GM19397 (cell line): ENCODE measurements at regions not wholly inside any gene's neighbourhood (a gene's known extent, or its start where the extent isn't known, plus 50 kb on each side); places are given as distances from the start of the nearest gene placed in this dataset.
"Not testable (repeated sequence)": the region's sequence is repeated elsewhere in the genome, so short reads cannot be mapped to it uniquely, and the experiment has no call there.

Experiments
- ATAC-seq: cut with Tn5 transposase; IDR thresholded peaks from one replicate; pipeline ENCODE4 v1.9.1; 2021; ENCODE audit warnings: mild to moderate bottlenecking, moderate library complexity; ENCODE audit not compliant: unreplicated experiment

DNA sequence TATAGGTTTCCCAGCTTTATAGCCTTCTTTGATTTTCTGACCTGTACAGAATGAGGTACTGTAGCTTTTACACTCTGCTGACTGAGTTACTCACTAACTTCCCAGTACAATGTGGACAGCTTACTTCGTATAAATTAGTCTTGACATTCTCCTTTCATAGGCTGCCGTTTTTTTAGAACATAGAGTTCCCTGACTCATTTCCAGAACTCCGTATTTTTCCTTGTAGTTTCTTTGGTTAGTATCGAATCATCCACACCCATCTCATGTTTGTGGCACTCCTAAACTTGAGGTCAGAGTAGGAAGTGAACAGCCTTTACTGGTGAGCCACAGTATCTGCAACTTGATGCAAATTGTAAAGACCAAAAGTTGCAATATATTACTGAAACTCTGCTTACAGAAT lies 303.9 kb downstream of the SLITRK5 start:
- no peak for ATAC-seq

DNA sequence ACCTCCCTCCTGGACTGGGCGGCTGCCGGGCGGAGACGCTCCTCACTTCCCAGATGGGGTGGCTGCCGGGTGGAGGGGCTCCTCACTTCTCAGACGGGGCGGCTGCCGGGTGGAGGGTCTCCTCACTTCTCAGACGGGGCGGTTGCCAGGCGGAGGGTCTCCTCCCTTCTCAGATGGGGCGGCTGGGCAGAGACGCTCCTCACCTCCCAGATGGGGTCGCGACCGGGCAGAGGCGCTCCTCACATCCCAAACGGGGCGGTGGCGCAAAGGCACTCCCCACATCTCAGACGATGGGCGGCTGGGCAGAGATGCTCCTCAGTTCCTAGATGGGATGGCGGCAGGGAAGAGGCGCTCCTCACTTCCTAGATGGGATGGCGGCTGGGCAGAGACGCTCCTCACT lies 305.5 kb downstream of the SLITRK5 start:
- ATAC-seq = not testable (repeated sequence)

DNA sequence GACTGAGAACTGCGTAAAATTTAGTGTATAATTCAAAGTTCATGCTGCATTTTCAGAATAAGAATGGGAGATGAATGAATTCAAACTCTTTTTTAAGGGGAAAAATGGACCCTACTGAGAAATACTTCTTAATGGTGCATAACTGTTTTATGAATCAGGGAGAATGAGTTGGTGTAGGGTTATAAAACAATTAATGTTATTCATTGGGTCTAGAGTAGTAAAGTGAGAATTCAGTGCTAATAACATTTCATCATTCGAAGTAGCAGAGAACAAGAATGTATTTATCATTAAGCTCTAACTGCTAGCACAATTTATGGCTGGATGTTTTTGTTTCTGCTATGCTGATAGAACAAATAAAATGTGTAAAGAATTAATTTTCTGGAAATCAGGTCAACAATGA lies 310.2 kb downstream of the SLITRK5 start:
- ATAC-seq = no peak

DNA sequence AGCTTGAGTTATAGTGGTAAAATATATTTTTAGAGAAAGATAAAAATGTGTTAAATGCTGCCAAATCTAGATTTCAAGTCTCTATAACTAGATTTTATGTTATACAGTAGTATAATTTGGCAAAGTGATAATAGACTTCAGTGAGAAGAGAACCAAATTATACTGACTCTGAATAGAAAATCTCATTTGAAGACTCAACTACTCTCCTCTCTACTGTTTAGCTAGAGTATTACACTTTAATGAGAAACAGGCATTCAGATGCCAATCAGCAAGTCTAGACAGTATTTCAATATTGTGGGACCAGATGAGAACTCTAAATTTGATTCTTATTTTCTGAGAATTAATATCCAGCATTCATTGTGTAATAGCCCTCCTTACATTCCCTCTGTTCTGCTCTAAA lies 311.2 kb downstream of the SLITRK5 start:
- no peak for ATAC-seq

DNA sequence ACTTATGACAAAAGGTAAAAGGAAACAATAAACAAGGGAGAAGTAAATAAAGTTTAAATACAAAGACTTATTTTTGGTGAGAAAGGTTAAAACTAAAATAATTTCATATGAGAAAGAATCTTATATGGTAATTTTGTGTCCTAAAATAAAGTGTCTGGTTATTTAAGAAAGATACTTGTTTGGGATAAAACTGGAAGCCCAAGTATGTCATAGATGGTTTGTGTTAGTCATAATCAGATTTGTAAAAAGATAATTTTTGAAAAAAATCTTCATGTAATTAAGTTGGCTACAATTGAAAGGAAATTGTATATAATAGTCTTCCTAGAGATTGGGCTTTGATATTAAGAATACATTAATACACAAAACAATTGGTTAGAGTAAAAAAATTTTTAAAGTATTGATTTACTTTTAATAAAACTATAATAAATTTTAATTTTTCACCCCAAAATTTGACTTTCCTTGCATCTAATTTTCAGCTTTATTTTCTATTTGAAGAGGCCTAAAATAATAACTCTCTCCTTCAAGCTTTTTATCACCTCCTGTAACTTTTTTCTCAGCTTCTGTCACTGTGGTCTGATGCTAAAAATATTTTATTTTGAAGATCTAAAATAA lies 315.6 kb downstream of the SLITRK5 start:
- ATAC-seq = no peak

DNA sequence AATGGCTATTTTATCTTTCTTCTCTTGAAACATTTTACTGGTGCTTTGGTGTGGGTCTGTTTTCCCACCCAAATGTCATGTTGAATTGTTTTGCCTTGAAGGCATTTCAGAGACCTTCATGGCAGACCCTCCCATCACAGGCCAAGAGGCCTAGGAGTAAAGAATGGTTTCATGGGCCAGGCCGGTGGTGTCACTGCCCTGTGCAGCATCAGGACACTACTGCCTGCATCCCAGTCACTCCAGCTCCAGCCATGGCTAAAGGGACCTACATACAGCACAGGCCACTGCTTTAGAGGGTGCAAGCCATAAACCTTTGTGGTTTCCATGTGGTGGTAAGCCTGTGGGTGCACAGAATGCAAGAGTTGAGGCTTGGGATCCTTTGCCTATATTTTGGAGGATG lies 326.9 kb downstream of the SLITRK5 start:
- ATAC-seq = no peak

DNA sequence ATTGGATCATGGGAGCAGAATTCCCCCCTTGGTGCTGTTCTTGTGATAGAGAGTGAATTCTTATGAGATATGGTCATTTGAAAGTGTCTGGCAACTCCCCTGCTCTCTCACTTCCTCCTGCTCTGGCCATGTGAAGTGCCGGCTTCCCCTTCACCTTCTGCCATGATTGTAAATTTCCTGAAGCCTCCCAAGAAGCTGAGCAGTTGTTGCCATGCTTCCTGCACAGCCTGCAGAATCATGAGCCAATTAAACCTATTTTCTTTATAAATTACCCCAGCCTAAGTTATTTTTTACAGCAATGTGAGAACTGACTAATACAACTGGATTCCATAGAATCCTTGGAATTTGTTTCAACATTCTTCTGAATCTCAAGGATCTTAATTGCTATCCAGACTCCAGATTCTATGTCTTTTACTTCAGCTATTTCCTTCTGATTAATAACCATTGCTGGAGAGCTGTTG lies 328.1 kb downstream of the SLITRK5 start:
- no peak for ATAC-seq

DNA sequence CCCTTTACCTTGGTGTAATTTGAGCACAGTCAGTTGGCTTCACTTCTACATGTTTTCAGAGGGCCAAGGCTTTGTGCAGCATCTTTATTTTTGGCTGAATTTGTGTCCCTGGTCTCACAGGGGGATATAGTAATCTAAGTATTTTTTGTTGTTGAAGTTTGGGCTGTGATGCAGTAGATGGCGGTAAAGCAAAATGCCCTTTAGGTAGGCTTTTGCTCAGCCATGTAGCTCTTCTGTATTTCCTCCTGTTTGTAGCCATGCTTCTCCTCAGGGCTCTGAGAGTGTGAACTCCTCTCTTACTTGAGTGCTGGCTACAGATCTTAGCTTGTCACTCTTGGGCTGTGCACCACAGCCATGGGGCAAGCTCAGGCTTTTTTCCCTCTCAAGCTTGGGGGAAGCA lies 328.6 kb downstream of the SLITRK5 start:
- no peak for ATAC-seq

DNA sequence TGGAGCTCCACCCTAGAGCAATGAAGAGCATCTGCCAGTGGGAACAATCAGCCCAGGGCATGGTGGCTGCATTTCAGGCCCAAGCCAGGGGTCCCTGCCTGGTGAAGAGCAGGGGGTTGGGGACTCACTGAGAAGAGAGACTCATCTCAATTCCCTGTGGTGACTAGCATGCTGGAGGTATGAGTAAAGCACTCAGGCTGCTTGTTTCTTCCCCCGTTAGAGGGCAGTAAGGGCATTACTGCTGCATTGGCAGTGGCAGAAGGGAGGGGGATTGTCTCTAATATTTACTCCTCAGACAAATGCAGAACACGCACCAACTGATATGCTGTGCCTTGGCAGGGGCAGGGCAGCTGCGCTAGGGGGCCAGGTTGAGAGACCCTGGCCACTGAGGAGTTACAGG lies 329.1 kb downstream of the SLITRK5 start:
- ATAC-seq = no peak

DNA sequence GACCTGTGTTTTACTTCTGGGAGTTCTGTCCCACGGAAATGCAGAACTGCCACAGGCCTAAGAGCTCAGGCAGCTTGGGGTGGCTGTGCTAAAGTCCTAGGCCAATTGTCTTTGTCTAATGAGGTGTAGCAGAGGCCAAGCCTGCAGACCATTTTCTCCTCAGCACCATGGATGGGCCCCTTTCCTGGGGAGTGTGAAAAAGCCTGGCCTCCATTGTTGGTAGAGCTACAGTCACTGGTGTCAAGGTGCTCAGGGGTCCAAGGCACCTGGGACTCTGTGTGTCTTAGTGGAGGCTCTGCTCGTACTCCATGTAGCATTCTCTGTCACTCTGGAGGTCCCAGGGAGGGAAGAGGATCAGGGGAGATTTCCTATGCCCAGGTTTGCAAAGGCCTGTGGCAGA lies 329.6 kb downstream of the SLITRK5 start:
- ATAC-seq = no peak

DNA sequence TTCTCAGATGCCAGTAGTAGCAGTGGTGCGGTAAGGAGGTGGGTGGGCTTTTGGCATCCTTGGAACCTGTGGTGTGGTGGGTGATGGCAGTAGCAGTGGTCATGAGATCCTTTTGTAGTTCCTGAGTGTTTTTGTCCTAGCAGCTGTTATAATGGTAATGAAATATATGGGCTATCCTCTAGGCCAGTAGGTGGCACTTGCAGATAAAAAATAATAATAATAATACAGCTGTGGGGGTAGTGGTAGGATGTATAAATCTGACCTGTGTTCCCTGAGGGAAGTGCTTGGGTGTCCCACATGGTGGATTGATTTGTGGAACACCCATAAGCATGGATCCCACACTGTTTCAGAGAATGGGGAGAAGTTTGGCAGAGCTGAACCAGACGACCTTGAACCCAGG lies 334.0 kb downstream of the SLITRK5 start:
- no peak for ATAC-seq

DNA sequence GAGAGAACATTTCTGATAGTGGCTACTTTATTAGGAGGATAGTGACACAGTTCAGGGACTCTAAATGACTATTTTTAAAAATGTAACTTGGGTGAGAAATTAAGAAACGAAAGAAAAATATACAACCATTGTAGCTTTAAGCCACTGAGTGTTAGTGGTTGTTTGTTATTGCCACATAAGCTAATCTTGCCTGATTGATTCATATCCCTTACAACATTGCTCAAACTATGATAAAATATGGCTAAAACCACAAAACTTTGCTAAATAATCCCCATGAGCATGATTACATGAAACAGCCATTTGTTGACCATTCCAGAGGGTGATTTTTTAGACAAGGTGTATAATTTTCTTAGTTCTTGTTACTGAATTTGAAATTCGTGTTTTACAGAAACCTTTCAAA lies 343.4 kb downstream of the SLITRK5 start:
- no peak for ATAC-seq

DNA sequence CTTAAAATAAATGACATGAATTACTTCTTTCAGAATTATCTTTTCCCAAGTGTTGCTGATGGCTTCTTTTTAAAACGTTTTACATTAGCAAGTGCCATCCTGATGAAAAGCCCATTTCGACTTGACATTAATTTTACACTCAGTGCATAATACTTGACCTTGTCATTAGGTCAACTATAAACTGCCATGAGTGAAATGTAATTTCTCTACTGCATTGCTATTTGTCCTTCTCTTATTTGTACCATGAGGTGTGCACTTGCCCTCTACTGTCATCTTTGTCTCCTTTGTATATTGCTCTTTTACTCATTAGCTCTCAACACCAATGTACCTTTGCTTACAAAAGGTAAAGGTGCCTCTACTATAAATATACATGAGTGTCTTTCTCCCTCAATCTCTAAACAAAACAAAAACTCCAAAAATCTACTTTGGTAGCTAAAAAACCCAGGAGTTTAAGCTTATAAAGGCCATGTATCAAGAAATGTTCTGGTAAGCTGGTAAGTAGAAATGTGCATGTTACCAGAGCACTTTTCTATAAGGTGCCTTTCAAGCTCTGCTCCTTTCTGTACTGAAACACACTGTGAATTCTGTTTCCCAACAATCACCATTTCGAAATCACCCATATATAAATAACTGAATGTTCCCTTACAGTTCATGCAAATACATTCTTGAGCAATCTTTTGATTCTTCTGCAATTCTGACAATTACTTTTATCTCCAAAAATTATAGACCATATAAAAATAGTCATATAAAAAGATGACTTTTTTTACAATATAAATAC lies 351.4 kb downstream of the SLITRK5 start:
- no peak for ATAC-seq

DNA sequence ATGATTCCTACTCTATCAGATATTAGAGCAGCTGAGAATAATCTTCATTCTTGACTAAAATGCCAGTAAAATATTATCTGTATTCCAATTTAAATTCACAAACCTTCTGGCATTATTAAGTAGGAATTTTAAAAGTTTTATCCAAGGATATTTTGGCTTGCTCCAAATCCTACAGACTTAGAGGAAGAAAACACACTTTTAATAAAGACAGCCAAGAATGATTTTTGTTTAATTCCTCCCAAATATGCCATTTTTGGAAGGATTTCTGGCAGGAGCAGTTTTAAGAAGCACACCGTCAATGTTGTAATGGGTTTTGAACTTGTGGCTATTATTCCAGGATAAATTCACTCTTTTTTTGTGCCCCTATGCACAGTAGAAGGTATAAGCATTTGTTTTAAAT lies 355.1 kb downstream of the SLITRK5 start:
- no peak for ATAC-seq

DNA sequence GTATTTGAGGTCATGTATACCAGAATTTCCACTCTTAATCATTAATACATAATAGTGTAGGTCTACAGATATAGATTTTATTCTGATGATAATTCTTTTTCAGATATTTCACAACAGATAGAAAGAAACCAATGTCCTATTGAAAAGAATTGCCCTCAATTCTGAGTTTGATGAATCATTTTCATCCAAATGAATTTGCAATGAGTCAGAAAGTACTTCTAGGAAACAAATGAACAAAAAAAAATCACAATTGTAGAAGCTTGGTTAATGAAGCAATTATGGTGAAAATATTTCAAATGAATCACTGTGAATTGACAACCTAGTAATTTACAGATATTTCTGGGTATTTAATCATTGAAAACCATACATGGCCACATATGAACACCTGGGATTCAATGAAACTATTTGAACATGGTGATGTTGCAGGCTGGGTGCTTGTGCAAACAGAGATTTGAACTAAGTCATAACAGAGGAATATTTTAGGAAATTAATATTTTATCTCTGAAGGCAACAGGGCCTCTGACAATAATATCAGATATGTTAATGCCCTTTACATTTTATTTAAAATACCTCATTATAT lies 360.9 kb downstream of the SLITRK5 start:
- no peak for ATAC-seq

DNA sequence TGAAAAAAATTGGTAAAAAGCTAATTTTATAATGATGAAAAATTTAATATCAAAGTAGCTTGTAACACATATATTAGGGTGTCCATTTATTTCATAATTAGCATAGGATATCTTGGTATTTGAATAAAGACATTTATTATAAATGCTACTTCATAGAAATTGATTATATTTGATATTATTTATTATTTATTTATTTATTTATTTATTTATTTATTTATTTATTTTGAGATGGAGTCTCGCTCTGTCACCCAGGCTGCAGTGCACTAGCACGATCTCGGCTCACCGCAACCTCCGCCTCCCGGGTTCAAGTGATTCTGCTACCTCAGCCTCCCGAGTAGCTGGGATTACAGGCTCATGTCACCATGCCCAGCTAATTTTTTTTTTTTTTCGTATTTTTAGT lies 365.0 kb downstream of the SLITRK5 start:
- not testable (repeated sequence) for ATAC-seq

DNA sequence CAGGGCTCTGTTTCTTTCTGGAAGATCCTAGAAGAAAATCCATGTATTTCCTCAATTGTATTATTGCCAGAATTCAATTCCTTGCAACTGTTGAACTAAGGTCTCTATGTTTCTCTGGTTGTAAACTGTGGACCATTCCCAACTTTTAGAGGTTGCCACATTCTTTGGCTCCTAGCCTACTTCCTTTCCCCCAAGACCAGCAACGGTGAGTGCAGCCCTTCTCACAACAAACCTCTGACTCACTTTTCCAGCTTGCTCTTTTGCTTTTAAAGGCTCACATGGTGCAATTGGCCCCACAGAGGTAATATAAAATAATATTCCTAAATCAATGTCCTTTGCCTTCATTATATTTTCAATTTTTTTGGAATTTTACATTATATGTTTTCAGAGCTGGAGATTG lies 371.3 kb downstream of the SLITRK5 start:
- no peak for ATAC-seq

DNA sequence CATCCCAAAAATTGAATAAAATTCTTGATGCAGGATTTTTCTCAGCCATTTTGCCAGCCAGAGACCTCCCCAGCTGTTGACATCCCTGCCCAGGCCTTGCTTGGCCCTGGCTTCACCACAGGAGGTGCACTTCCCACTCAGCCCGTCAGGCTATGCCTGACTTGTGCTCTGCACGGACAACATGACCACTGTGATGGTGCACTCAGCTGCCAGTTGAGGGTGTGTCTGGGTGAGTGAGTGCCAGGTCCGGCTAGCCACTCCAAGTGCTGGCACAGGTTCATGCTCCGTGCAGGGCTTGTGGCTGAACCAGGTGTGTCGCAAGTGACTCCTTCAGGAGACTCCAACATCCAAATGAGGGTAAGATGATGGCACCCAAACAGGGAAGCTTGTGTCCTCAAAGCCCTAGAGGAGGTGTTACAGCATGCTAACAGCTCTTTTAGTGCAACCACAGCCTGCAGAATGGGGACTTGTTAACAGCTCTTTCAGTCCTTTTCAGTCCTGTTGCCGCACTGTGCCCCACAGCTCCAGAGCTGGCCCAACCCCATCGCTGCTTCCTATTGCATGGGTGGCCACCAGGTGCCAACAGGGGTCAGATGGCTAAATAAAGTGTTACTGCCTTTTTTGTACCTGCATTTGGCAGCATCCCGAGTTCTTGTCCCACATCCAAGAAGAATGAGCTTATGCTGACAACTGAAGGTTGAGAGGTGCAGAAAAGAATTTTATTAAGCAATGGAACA lies 380.7 kb downstream of the SLITRK5 start:
- no peak for ATAC-seq

DNA sequence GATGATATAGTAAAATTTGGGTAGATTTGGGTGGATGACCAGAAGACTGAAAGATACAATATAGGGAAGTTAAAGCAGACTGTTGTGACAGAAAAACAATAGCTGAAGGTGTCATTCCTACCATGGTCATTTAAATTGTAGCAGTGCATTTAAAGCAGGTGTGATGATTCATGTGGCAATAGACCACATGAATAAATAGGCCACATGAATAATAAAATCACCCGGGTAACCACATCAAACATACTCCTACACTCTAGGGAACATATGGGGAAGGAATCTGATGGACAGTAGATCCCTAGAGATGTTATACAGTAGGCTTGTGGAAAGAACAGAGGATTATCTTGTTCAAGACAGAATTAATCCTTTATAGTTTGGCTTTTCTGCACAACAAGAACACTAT lies 392.6 kb downstream of the SLITRK5 start:
- no peak for ATAC-seq

DNA sequence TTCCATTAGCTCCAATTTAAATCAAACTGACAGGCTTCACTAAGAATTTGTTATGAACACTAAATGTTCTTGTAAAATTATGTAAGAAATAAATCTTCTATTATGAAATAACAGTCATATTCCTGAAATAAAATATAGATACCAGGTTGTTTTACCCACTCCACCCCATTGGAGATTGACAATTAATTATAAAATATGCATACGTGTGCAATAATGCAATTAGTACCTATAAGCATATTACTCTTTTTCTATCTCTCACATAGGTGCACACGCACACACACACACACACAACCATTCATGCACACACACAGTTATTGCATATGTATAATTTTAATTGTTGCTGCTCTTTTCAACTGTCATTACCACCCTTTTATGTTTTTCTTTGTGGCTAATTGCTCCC lies 395.7 kb downstream of the SLITRK5 start:
- ATAC-seq = no peak

DNA sequence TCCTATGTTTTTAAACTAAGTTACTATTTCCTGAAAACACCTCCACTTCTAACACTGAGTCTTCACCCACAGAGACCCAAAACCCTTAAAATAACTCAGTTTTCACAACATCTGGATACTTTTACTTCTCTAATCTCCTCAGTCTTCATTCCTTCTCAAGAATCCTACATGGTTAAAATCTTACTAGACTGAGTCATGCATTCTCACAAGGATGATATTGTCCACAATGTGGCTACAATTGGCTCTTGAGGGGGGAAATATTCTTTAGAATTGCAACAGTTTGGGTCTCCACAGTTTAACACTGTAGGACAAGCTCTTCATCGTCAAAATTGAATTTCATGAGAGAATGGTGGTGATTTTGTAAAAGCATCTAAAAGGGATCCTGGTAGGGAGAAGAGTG lies 397.1 kb downstream of the SLITRK5 start:
- ATAC-seq = no peak

DNA sequence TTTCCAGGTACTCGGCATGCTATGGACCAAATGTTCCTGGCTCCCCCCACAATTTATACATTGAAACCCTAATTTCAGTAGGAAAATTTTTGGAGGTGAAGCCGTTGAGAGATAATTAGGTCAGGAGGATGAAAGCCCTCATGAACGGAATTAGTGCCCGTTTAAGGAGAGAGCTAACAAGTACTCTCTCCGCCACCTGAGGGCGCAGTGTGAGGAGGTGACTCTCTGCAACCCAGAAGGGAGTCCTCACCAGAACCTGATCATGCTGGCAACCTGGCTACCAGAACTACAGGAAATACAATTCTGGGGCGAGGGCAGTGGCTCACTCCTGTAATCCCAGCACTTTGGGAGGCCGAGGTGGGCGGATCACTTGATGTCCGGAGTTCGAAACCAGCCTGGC lies 397.8 kb downstream of the SLITRK5 start:
- no peak for ATAC-seq
